A673 (cell line): ENCODE measurements at regions not wholly inside any gene's neighbourhood (a gene's known extent, or its start where the extent isn't known, plus 50 kb on each side); places are given as distances from the start of the nearest gene placed in this dataset.

Experiments used
- EZH2 ChIP-seq: fragments of 200-600 bp; sonication (generic); IDR thresholded peaks from 2 replicates; pipeline ENCODE4 v1.6.1; 2017; ENCODE audit warnings: borderline replicate concordance, low read depth, mild to moderate bottlenecking, mixed read lengths, antibody characterized with exemption, low read length; ENCODE audit not compliant: poor library complexity, severe bottlenecking
- TF ChIP-seq, protein P1 (sequence below): fragments of 300-800, 200-600 bp; sonication (generic); conservative IDR thresholded peaks from 2 replicates; pipeline ENCODE4 v1.5.1; 2017; ENCODE audit warnings: low read depth, mild to moderate bottlenecking, antibody characterized with exemption, low read length, moderate library complexity, mixed read lengths

- no peak for TF ChIP-seq EZH2
- TF ChIP-seq, protein P1, sequence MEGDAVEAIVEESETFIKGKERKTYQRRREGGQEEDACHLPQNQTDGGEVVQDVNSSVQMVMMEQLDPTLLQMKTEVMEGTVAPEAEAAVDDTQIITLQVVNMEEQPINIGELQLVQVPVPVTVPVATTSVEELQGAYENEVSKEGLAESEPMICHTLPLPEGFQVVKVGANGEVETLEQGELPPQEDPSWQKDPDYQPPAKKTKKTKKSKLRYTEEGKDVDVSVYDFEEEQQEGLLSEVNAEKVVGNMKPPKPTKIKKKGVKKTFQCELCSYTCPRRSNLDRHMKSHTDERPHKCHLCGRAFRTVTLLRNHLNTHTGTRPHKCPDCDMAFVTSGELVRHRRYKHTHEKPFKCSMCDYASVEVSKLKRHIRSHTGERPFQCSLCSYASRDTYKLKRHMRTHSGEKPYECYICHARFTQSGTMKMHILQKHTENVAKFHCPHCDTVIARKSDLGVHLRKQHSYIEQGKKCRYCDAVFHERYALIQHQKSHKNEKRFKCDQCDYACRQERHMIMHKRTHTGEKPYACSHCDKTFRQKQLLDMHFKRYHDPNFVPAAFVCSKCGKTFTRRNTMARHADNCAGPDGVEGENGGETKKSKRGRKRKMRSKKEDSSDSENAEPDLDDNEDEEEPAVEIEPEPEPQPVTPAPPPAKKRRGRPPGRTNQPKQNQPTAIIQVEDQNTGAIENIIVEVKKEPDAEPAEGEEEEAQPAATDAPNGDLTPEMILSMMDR = no peak
Observed at GRCh38 chr2:140076164-140076563, 1296.0 kb upstream of the NXPH2 start.
